ENCODE measurements at regions not wholly inside any gene's neighbourhood (a gene's known extent, or its start where the extent isn't known, plus 50 kb on each side); places are given as distances from the start of the nearest gene placed in this dataset.
"Not testable (repeated sequence)": the region's sequence is repeated elsewhere in the genome, so short reads cannot be mapped to it uniquely, and the experiment has no call there.

DNA sequence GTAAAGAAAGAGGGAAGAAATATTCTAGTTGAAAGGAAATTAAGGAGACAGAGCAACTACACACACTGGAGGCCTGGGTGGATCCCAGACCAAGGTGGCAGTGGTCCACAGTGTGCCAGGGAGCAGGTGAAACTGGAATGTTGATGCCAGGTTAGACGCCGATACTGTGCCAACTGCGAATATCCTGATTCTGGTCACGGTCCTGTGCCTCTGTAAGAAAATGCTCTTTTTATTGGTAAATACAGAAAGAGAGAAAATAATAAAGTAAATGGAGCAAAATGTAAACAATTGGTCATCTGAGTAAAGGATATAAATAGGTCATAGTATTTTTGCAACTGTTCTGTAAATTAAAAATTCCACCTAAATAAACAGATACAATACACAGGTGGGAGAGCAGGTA lies 131.1 kb downstream of the ATP6V0E2 start:
- TF ChIP-seq, protein P1, sequence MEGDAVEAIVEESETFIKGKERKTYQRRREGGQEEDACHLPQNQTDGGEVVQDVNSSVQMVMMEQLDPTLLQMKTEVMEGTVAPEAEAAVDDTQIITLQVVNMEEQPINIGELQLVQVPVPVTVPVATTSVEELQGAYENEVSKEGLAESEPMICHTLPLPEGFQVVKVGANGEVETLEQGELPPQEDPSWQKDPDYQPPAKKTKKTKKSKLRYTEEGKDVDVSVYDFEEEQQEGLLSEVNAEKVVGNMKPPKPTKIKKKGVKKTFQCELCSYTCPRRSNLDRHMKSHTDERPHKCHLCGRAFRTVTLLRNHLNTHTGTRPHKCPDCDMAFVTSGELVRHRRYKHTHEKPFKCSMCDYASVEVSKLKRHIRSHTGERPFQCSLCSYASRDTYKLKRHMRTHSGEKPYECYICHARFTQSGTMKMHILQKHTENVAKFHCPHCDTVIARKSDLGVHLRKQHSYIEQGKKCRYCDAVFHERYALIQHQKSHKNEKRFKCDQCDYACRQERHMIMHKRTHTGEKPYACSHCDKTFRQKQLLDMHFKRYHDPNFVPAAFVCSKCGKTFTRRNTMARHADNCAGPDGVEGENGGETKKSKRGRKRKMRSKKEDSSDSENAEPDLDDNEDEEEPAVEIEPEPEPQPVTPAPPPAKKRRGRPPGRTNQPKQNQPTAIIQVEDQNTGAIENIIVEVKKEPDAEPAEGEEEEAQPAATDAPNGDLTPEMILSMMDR (optimal IDR thresholded peaks at IDR 0.05 in 1 of 3, IDR thresholded peaks at IDR 0.05 in 1 of 3, conservative IDR thresholded peaks at IDR 0.05 in 1 of 3; ENCODE audit: extremely low read depth in 1 of 3, insufficient read depth in 2 of 3, low read length in 3 of 3): not testable (repeated sequence)
- TF ChIP-seq EZH2 (IDR thresholded peaks at IDR 0.05; ENCODE audit: low read length): not testable (repeated sequence)
